Suppressor macrophage (primary cell): ENCODE measurements at regions not wholly inside any gene's neighbourhood (a gene's known extent, or its start where the extent isn't known, plus 50 kb on each side); places are given as distances from the start of the nearest gene placed in this dataset.

Source experiments
- DNase-seq, 4 experiments: peaks; one replicate each; pipeline ENCODE4 v3.0.0-alpha.2; 2020 to 2022

DNA sequence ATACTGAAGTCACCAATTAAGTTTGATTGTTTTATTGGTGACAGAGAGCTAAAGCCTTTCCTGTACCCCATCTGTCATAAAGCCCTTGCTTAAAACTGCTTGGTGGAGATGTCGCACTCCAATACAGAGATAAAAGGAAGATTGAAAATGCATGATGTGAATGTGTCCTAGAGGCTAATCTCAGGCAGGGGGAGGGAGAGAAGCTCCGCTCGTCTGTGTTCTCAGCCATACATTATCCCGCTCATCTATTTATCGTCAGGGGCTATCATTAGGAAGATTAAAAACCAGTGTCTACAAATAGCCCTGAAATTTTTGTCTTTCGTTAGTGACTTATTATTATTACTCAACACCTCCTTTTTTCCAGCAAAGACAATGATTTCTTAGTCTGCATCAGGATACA, 110.3 kb downstream of the CMPK2 start:
- DNase-seq = no peak

DNA sequence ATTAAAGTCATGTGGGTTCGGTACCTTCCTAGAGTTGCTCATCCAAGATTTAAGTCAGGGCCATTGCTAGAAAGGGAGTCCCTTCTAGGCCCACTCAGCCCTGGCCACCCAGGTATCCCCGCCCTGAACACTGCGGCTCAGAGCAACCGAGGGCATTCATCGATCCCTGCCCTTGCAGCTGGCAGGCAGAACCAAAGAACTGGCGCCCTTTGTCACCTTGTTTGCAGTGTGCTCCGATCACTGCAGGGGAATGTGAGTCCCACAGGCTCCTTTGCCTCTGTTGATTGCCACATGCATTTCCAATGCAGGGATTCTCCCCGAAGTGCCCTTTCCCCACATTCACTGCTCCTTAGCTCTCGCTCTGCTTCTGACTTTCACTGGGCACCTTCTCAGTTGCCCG, 108.5 kb downstream of the CMPK2 start:
- no peak for DNase-seq

DNA sequence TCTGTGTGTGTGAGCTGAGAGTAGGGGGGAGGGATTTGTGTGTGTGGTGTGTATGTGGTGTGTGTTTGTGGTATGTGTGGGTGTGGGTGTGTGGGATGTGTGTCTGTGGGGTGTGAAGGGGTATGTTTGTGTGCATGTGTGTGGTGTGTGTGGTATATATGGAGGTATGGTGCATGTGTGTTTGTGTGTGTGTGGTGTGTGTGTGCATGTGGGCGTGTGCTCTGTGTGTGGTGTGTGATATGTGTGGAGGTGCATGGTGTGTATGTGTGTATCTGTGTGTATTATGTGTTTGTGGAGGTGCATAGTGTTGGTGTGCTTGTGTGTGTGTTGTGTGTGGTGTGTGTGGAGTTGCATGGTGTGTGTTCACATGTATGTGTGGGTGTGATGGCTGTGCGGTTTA, 106.0 kb downstream of the CMPK2 start:
- no peak for DNase-seq

DNA sequence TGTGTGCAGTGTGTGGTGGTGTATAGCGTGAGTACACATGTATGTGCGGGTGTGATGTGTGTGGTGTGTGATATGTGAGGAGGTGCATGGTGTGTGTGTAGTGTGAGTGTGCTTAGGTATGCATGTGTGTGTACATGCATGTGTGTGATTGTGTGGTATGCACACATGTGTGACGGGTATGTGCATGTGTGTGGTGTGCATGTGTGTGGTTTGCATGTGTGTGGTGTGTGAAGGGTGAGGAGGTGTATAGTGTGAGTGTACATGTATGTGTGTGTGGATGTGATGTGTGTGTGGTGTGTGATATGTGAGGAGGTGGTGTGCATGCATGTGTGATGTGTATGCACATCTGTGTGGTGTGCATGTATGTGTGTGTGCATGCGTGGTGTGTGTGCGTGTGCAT, 105.6 kb downstream of the CMPK2 start:
- DNase-seq = no peak

DNA sequence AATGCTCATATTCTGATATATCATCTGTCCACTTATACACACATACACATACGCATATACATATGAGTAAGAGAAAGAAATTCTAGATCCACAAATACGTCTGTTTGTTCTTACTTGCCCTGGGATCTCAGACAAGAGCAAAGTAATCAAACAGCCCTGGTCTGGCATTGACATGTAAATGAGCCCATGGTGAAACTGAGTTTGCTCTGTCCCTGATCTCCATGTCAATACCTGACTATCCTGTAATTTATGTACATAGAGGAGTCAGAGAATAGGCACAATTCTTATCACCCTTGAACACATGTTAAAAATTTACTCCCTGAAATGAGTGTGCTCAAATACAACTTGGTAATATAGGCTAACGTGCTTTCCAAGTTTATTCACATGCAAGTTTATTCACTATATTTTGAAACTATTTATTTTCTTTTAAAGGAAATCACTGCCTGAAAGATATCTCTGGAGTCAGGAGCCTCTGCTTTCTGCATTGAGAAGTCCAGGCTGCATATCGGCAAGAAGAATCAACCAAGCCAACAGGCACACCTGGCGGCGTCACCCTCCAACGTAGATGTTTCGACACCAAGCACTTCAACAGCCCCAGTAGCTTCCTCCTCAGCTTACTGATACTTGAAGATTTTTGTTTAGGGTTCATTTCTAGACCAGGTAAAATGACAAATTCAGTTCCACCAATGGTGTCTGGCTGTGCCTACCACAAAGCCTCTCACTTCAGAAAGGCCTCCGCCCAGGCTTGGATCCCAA, 100.6 kb downstream of the CMPK2 start:
- DNase-seq = no peak

DNA sequence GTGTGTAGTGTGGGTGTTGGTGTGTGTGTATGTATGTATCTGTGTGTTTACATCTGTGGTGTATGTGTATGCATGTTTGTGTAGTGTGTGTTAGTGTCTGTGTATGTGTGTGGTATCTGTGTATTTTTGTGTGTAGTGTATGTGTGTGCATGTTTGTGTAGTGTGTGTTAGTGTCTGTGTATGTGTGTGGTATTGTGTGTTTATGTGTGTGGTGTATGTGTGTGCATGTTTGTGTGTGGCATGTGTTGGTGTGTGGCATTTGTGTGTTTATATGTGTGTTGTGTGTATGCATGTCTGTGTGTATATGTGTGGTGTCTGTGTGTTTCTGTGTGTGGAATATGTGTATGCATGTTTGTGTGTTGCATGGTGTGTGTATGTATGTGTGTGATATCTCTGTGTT, 96.4 kb downstream of the CMPK2 start:
- DNase-seq = no peak

DNA sequence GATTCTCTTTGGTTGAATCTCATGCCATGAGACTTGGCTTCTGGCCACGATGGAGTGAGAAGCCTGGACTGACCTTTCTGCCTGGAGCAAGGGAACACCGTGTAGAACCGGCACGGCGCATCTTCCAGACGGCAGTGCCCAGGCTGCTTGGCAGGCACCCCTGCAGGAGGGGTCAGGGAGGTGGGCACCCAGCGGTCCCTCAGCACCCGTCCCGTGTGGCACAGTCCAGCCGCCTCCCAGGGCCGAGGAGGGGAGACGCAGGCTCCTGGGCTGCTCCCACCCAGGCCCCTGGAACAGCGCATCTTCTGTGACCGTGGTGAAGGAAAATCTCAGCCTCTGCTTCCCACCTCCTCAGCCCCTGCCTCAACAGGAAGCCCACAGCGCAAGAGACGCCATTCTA, 95.7 kb downstream of the CMPK2 start:
- no peak for DNase-seq

DNA sequence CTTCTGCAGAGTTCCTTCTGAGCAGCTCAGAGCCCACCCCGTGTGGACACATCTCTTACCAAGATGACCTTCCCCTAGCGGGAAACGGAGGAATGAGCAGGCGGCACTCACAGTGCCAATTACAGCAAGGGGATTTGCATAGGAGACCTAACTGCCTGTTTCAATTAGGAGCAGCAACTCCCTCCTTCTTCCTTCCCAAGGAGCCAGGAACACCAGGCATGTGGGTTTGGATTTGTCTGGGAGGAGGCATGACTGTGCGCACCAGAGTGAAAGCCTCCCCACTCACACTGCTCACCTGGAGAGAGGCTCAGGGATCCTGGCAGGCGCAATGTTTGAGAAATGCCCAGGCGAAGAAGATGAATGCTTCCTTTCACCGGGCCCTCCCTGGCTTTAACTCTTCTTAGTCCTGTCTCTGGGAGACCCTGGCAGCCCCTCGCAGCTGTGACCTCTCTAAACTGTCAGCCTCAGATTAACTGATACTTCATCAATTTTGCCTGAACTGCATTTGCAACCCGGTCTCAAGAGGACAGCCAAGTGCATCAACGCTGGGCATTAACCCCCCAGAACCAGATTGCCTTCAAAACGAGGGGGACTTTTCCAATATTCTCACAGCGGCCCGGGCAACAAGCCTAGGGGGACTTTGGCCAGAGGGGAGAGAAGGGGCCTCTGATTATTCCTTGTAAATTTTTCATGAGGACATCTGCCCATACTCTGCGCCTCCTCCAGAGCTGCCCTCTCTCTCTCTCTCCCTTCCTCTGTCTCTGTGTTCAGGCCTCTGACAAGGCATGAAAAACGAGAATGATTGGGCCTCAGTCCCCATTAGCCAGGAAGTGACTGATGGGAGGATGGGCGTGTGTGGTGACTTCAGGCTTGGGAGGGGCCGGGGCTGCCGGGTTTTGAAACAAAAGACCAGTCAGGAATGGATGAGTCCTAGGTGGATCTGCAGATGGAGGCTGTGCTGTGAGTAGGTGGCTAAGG, 93.8 kb downstream of the CMPK2 start:
- no peak for DNase-seq

DNA sequence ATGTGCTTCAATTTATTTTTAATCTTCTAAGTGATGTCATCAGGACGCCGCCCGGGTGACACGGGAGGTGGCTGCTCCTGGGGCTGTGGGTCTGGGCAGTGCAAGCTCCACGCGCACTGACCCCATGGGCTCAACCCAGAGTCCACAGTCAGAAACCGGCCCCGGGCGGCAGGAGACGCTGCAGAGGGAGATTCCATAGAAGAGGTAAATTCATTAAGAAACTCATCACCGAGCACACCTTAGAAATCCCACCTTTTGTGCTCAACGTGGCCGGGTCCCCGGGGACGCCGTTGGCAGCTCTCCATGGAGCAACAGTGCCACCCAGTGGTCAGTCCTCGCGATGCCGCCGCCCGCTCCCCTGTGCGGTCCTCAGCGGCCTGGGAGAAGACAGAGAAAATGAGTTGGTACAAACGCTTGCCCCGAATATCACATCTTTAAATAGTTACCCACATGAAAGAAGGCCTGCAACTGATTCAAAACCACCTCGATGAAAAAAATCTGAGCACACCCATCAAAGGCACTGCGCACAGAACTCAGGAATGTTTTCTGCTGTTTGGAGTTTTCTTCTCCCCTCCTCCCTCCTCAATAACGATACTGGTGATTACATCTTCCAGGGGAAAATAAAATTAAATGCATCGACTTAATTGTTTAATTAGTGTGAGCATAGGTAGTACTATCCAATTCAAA, 92.6 kb downstream of the CMPK2 start:
- peak; percentile 49 to 79 (median 68) for DNase-seq

DNA sequence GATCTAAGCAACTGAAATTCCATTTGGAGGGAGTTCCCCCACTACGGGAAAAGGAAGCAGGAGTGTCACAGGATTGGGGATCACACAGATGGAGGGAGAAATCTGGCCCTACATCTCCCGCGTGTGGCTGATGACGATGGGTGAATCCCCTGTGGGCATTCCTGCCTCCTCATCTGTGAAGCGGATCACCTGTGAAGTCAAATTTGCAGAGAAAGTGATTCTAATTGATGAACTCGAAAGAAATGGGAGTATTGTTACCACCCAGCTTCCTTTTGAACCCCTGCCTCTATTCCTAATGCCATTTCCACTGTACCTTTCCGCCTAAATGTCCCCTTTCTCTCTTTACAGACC, 92.0 kb downstream of the CMPK2 start:
- DNase-seq = no peak

DNA sequence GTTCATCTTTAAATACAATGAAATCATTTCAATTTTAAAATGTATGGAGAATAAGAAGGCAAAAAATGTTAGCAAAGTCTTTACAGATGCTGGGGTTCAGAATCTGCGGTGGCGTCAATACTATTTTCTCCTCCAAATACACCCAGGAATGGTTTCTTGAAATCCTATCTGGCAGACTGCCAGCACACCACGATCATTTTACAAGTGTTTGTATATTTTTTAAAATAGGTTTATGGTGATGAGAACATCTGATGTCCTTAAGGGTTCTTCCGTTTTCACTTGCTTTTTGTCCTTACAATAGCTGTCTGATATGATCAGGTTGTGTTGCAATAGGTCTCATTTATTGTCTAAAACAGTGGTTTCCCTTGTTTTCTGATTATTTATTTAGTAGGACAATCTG, 89.6 kb downstream of the CMPK2 start:
- DNase-seq = no peak

DNA sequence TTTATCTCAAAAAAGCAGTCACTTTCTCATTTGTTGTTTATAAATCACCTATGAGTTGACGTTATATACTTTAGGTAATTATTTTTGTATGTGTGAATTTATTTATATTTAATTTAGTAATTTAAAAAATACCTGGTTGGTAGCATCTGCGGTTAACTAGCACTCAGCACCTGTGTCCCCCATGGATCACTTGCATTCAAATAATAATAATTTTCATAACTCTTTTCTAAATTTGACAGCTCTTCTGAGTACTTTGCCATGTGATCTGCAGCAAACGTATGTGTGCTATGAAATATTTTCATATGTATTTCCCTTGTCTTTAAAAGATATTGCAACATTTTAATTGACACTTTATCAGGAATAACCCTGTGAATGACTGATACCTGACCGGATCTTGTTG, 88.1 kb downstream of the CMPK2 start:
- no peak for DNase-seq

DNA sequence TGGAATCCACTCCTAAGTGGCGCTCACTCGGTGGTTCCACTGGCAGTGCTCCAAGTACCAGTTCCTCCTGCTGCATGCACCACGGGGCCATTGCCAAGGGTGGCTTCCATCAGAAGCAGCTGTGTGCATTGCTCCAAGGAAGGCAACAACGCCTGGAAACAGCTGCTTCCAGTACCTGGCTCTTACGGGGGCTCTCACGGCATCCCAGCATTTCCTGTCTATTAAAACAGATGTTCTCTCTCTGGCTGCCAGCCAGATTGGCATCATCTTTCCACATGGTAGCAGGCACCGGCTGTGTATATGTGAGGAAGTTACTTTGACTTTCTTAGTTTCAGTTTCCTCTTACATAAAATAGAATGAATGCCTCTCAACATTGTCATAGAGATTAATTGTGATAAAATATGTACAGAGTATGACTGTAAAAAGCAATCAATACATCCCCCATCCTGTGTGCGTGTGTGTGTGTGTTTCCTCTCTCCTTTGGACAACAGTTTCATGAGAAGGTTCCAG, 84.9 kb downstream of the CMPK2 start:
- peak; percentile 82 to 84 (median 82) for DNase-seq

DNA sequence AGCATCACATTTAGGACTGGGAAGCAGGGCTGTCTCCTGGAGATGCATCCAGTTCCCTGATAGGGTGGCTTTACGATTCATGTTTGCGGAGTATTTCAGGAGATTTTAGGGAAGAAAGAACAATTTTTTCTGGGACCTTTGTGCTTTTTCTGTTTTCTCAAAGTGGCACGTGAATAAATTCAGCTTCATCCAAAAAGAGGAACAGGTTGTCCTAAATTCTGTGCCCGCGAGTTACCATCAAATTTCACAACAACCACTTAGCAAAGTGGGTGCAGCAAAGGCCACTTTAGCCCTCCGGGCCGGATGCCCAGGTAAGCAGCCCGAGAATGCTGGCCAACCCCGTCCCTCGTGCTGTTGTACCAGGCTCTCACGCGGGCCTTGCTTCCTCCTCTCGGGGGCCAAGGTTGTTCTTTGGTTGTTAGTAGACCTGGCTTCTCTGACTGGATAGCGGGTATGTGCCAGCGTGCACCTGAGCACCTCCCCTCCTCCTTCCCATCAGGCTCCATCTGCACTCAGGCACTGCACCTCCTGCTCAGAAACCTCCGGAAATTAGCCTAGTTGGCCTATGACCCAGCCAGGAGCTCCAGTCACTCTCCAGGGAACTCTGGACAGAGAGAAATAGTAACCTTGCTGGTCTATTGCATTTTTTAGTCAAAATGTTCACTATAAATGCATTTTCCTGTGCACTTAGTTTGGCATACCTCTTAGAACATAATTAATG, 83.0 kb downstream of the CMPK2 start:
- DNase-seq = peak; percentile 6 to 54 (median 33)

DNA sequence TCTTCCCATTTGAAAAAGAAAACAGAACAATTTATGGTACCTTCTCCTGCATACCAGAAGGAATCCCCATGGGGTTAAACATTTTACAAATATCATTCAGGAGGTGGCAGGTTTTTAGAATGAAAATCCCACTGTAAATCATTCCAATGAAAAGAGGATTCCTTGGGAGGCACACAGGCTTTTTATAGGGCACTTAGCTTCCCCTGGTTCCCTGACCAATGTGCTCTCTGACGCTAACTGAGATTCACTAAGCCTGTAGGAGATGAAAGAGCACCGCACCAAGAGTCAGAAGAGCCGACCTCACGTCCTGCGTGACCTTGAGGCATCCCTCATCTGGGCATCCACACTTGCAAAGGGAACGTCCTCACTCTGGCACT, 82.5 kb downstream of the CMPK2 start:
- DNase-seq = no peak

DNA sequence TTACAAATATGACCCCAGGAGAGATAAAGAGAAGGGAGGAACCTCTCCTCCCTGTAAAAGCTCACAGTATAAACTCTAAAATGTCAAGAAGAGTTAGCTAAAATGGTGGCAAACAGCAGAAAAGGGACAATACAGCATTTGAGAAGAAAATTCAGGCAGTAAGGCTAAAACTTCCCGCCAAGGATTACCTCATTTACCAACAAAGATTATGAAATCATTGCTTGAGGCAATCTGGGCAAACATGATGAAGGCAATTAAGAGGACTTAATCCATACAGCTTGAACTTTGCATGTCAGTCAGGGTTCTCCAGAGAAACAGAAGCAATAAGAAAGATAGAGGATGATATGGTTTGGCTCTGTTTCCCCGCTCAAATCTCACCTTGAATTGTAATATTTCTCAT, 81.4 kb downstream of the CMPK2 start:
- peak in 2 of 4 experiments; percentile 45 to 48 for DNase-seq

DNA sequence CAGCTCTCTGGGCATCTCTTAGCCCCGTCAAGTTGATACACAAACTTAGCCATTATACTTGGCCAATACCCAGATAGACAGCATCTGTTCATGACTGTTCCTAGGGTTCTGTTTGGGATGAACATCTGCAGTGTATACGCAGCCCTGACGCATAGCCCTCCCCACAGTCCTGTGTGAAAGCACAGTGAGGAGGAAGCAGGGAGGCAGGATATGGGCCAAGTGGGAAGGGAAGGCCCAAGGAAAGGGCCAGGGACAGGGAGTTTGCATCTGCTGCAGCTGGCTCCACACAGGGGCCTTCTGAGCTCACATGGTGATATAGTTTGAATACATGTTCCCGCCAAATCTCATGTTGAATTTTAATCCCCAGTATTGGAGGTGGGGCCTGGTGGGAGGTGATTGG, 80.2 kb downstream of the CMPK2 start:
- no peak for DNase-seq

DNA sequence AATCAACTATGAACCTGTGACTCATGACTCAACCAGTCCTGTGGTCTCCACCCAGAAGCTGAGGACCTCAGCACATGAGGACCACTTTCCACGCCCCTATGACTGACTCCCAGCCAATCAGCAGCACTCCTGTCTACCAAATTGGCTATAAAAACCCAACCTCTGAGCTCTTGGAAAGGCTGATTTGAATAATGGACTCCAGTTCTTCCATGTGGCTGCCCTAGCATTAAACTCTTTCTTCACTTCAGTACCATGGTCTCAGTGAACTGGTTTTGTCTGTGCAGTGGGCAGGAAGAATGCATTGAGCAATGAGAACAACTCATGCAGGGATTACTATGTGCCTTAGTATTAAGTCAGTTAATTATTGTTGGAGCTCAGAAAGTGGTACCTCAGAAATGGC, 78.3 kb downstream of the CMPK2 start:
- peak in 1 of 4 experiments; percentile 6 for DNase-seq

DNA sequence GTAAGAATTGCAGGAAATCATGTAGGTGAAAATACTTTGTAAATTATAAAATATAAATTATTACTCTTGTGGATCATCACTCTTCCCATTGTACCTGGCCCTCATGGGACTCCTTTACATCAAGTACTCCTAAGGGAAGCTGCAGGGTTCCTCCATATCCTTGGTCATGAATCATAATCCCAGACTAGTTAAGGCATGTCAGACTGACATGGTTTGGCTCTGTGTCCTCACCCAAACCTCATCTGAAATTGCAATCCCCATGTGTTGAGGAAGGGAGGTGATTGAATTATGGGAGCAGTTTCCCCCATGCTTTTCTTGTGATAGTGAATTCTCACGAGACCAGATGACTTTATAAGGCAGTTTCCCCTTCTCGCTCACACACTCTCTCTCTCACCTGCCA, 77.1 kb downstream of the CMPK2 start:
- no peak for DNase-seq

DNA sequence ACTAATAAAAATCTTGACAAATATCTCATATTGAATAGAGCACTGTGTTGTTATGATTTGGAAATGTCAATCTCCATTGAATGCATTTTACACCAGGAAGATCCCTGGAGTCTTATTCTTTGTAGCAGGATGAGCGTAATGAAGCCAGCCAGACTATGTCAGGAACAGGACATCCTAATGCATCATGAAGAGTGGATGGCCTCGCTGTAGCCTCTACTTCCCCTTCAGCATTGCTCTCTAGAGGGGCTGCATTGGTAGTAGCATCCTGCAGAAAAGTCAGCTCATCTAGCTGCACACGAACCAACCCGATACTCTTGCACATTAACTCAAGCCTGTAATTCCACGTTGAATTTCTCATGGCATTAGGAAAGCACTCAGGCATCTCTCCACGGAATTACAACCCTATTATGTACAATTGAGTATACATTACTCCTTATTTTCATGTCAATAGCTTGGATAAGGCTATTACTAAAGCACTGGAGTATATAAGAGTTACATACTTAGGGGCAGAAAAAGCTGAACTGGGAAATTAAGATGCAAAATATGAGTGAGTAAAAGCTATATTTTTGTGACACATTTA, 76.1 kb downstream of the CMPK2 start:
- no peak for DNase-seq

DNA sequence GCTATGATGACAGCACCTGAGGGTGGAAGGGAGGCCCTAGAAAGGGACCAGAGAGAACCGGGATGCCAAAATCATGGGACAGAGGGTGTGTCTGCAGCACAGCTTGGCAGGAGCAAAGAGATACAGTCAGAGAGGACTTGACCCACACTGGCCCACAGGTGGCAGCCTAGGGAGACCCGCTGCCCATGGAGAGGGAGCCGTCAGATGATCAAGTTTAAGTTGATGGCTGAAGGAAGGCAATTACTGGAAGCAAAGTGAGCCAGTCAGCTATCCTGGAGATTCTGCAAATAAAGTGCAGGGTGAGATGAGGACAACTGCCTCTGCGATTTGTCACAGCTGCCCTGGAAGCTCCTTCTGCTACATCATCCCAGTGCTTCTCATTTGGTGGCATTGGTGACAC, 74.0 kb downstream of the CMPK2 start:
- DNase-seq = peak in 1 of 4 experiments; percentile 13

DNA sequence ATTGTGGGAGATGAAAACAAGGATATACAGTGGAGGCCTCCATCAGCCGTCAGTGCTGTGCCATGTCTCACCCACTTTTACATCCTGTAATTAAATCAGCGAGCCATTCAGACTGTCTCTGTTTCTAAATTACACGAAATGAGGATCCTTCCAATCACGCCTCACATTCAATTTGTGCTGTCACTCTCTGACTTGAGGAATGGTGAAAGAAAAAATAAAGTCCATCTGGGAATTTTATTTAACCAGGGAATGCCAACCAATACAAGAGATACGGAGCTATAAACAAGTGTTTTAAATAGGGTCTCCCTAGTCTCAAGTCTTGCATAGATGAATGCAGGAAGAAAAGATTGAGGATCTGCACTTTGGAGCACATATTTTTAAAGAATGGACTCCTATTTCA, 72.8 kb downstream of the CMPK2 start:
- DNase-seq = no peak
